Gastroesophageal sphincter (tissue), 4 donors: ENCODE measurements at regions not wholly inside any gene's neighbourhood (a gene's known extent, or its start where the extent isn't known, plus 50 kb on each side); places are given as distances from the start of the nearest gene placed in this dataset.

Experiments used
- ATAC-seq: fragments of 150-250 bp; one replicate; pipeline ENCODE4 v1.9.1; 2016; ENCODE audit warnings: mild to moderate bottlenecking, moderate library complexity
- H3K27ac ChIP-seq, 4 donors: fragments of 200-600 bp; sonication (generic) in 3 of 4; 1 replicate in 3 of 4; 2 replicates in 1 of 4; pipeline ENCODE4 v1.5.1; 2016 to 2019
- H3K27me3 ChIP-seq: fragments of 200-600 bp; sonication (generic); one replicate; pipeline ENCODE4 v1.5.1; 2019
- H3K36me3 ChIP-seq, 2 donors: fragments of 200-600 bp; sonication (generic); one replicate each; pipeline ENCODE4 v1.5.1; 2019; ENCODE audit warnings: control low read depth in 1 of 2
- H3K4me1 ChIP-seq, 3 donors: fragments of 200-600 bp; sonication (generic); 1 replicate in 2 of 3; 2 replicates in 1 of 3; pipeline ENCODE4 v1.5.1; 2016 to 2019; ENCODE audit warnings: control low read depth in 2 of 3
- H3K4me3 ChIP-seq, 2 donors: fragments of 200-600 bp; sonication (generic); one replicate each; pipeline ENCODE4 v1.5.1; 2019; ENCODE audit warnings: mild to moderate bottlenecking in 1 of 2, moderate library complexity in 1 of 2
- H3K9me3 ChIP-seq, 3 donors: fragments of 200-600 bp; sonication (generic); one replicate each; pipeline ENCODE4 v1.5.1; 2017 to 2019; ENCODE audit warnings: control low read depth in 2 of 3
- EP300 ChIP-seq: sonication (generic); formaldehyde crosslinking; IDR thresholded peaks from one replicate; pipeline ENCODE4 v1.6.1; 2017; ENCODE audit warnings: antibody characterized with exemption, mild to moderate bottlenecking
- POLR2A ChIP-seq, 2 donors: fragments of 450-650 bp; IDR thresholded peaks; one replicate each; pipeline ENCODE4 v1.6.1; 2017; ENCODE audit warnings: antibody characterized with exemption in 2 of 2, mild to moderate bottlenecking in 2 of 2, moderate library complexity in 1 of 2
- POLR2AphosphoS5 ChIP-seq: sonication (generic); formaldehyde crosslinking; IDR thresholded peaks from one replicate; pipeline ENCODE4 v1.6.1; 2017; ENCODE audit warnings: antibody characterized with exemption
- WGBS, 2 donors: methylation state at CpG; one replicate each; pipeline ENCODE4 v1.1.5; 2018; ENCODE audit warnings: low coverage in 1 of 2; 5-methylcytosine and 5-hydroxymethylcytosine counted together
- TF ChIP-seq, protein P1 (sequence below), 4 experiments: fragments of 200-600 bp in 2 of 4; fragments of 450-650 bp in 2 of 4; sonication (generic) in 1 of 4; IDR thresholded peaks; one replicate each; pipeline ENCODE4 v1.5.1; 2017 to 2019; ENCODE audit warnings: antibody characterized with exemption in 4 of 4, mild to moderate bottlenecking in 2 of 4, moderate library complexity in 2 of 4

- Histone ChIP-seq H3K27me3 (no peaks in the 10 kb centered on the region), H3K4me3 (no peak overlapping the region), H3K27ac (no peak overlapping the region), H3K4me1 (peaks cover 0 to 6% (median 0%) of the 10 kb centered on the region in 3 donors), H3K9me3 (no peaks in the 10 kb centered on the region), H3K36me3 (no peaks in the 10 kb centered on the region)
- ATAC-seq: no peak
- WGBS, 2 donors: 100% methylated on average over 1 to 3 of the region's 3 CpGs
- TF ChIP-seq POLR2A (IDR thresholded peaks at IDR 0.05): no peak
- no peak for TF ChIP-seq EP300
- no peak for TF ChIP-seq POLR2AphosphoS5
- TF ChIP-seq, protein P1, sequence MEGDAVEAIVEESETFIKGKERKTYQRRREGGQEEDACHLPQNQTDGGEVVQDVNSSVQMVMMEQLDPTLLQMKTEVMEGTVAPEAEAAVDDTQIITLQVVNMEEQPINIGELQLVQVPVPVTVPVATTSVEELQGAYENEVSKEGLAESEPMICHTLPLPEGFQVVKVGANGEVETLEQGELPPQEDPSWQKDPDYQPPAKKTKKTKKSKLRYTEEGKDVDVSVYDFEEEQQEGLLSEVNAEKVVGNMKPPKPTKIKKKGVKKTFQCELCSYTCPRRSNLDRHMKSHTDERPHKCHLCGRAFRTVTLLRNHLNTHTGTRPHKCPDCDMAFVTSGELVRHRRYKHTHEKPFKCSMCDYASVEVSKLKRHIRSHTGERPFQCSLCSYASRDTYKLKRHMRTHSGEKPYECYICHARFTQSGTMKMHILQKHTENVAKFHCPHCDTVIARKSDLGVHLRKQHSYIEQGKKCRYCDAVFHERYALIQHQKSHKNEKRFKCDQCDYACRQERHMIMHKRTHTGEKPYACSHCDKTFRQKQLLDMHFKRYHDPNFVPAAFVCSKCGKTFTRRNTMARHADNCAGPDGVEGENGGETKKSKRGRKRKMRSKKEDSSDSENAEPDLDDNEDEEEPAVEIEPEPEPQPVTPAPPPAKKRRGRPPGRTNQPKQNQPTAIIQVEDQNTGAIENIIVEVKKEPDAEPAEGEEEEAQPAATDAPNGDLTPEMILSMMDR (IDR thresholded peaks at IDR 0.05): no peak
These were observed 269.9 kb downstream of the ALDH8A1 start for GRCh38 chr6:134680021-134680420.

DNA sequence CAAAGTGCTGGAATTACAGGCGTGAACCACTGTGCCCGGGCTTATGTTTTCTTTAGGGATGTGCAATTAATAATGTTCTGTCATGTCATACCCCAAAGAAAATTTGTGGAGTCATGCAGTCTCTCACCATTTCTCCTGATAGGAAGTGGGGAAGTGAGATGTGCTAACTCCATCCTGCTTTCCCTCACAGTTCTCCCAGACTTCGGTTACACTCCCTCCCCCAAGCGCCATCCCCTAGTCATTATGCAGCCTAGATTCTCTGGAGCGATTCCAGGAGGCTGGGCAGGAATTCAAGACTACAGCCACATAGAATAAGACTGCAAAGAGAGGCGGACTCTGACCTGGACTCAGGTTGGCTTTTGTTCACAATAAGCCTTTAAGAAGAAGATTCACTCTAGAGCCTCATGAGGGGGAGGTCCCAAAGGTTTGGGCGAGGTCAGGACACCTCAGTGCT, 271.4 kb downstream of the ALDH8A1 start:
- Histone ChIP-seq H3K4me1 (peaks cover 0 to 6% (median 0%) of the 10 kb centered on the region in 3 donors), H3K4me3 (no peak overlapping the region), H3K36me3 (no peaks in the 10 kb centered on the region), H3K27me3 (no peaks in the 10 kb centered on the region), H3K9me3 (no peaks in the 10 kb centered on the region), H3K27ac (no peak overlapping the region)
- 28 to 64% methylated on average over 2 to 5 of the region's 7 CpGs for WGBS, 2 donors
- ATAC-seq: no peak
- TF ChIP-seq POLR2A (IDR thresholded peaks at IDR 0.05) (no peak), POLR2AphosphoS5 (no peak), EP300 (no peak)
- TF ChIP-seq, protein P1 (IDR thresholded peaks at IDR 0.05): no peak

DNA sequence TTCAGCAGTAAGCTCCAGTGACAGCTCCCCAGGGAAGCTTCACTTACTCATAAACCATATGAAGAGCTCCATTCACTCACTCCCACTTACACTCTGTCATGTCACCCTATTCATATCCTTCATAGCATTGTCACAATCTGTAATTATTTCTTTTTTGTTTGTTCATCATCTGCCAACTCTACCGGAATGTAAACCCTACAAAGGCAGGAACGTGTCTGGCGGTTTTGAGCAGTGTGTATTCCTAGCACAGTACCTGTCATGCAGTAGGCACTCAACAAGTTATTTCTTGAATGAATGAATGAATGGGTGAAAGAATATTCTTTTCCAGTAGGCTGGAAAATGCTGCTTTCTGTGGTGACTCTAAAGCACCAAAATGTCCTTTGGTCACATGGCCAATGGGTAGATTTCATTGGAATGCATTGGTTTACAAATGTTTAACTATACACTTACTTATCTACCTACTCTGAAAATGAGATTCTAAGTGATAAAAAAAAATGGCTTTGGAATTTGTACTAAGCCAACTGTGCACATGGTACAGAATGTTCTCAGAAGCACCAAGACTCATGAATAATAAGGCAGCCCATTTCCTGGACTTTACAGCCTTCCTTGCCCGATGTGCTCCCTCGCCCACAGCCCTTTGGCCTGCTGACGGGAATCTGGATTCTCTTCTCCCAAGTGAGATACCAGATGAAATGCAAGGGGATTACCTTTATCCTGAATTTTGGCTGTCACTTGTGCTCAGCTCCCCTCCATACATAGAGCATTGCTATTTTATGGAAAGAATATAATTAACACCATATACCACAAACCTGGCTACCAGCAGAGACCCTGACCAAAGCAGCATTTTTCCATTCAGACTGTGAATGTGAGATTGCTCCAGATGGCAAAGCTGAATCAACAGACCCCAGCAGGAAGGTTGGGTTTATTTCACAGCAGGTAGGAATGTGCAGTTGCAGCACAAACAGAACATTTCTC, 273.3 kb downstream of the ALDH8A1 start:
- no peak overlapping the region for H3K4me3 ChIP-seq
- no peaks in the 10 kb centered on the region for H3K36me3 ChIP-seq
- no peak overlapping the region for H3K27ac ChIP-seq
- H3K9me3 ChIP-seq: no peaks in the 10 kb centered on the region
- no peaks in the 10 kb centered on the region for H3K27me3 ChIP-seq
- 69 to 80% methylated on average over 4 to 5 of the region's 6 CpGs for WGBS, 2 donors
- no peak for TF ChIP-seq POLR2A (IDR thresholded peaks at IDR 0.05)
- TF ChIP-seq POLR2AphosphoS5: no peak
- no peak for TF ChIP-seq EP300
- TF ChIP-seq, protein P1 (IDR thresholded peaks at IDR 0.05): no peak
- ATAC-seq: no peak
- H3K4me1 ChIP-seq: peaks cover 0 to 6% (median 0%) of the 10 kb centered on the region in 3 donors

GRCh38 chr6:134675110-134676054, 274.5 kb downstream of the ALDH8A1 start:
- Histone ChIP-seq H3K27ac (no peak overlapping the region), H3K9me3 (no peaks in the 10 kb centered on the region), H3K4me3 (no peak overlapping the region), H3K36me3 (no peaks in the 10 kb centered on the region), H3K4me1 (peaks cover 0 to 6% (median 0%) of the 10 kb centered on the region in 3 donors), H3K27me3 (no peaks in the 10 kb centered on the region)
- 73 to 87% methylated on average over 11 of the region's 11 CpGs for WGBS, 2 donors
- TF ChIP-seq EP300 (no peak), POLR2A (IDR thresholded peaks at IDR 0.05) (no peak)
- TF ChIP-seq, protein P1 (IDR thresholded peaks at IDR 0.05): no peak
- ATAC-seq: no peak
